NB4 (cell line): ENCODE measurements at regions not wholly inside any gene's neighbourhood (a gene's known extent, or its start where the extent isn't known, plus 50 kb on each side); places are given as distances from the start of the nearest gene placed in this dataset.

Experiments used
- DNase-seq: peaks from one replicate; pipeline ENCODE4 v3.0.0; 2010; ENCODE audit warnings: low read depth
- H3K4me3 ChIP-seq: one replicate; pipeline ENCODE4 v1.5.1; 2011; ENCODE audit warnings: mild to moderate bottlenecking, low read depth, low read length, moderate library complexity
- CTCF ChIP-seq: IDR thresholded peaks from one replicate; pipeline ENCODE4 v1.5.1; 2012; ENCODE audit warnings: low read depth, low read length
- MAX ChIP-seq: IDR thresholded peaks from 2 replicates; pipeline ENCODE4 v1.6.1; 2011; ENCODE audit warnings: low read depth, low read length
- MYC ChIP-seq: IDR thresholded peaks from 2 replicates; pipeline ENCODE4 v1.6.1; 2011; ENCODE audit warnings: low read depth, low read length
- POLR2A ChIP-seq: IDR thresholded peaks from 2 replicates; pipeline ENCODE4 v1.6.1; 2011; ENCODE audit warnings: mild to moderate bottlenecking; ENCODE audit not compliant: insufficient read length; ENCODE audit errors: extremely low read depth

GRCh38 chr12:104866291-104866690 lies 91.8 kb downstream of the SLC41A2 start:
- no peak overlapping the region for H3K4me3 ChIP-seq
- no peak for TF ChIP-seq MAX
- TF ChIP-seq POLR2A = no peak
- TF ChIP-seq MYC = no peak
- no peak for TF ChIP-seq CTCF
- no peak for DNase-seq

GRCh38 chr12:104865080-104865479 lies 93.0 kb downstream of the SLC41A2 start:
- TF ChIP-seq CTCF = no peak
- TF ChIP-seq MAX = no peak
- no peak for TF ChIP-seq MYC
- no peak for TF ChIP-seq POLR2A
- no peak overlapping the region for H3K4me3 ChIP-seq
- peak; percentile 45 for DNase-seq

- TF ChIP-seq MAX (no peak), POLR2A (no peak), CTCF (no peak), MYC (no peak)
- no peak overlapping the region for H3K4me3 ChIP-seq
- DNase-seq = peak; percentile 8
These were observed 93.4 kb downstream of the SLC41A2 start for GRCh38 chr12:104864668-104865067.

GRCh38 chr12:104863296-104863948 lies 94.7 kb downstream of the SLC41A2 start:
- H3K4me3 ChIP-seq = no peak overlapping the region
- no peak for TF ChIP-seq MYC
- no peak for TF ChIP-seq MAX
- TF ChIP-seq POLR2A = no peak
- TF ChIP-seq CTCF = no peak
- no peak for DNase-seq

- TF ChIP-seq MAX (no peak), POLR2A (no peak), CTCF (no peak), MYC (no peak)
- H3K4me3 ChIP-seq = no peak overlapping the region
These were observed 99.2 kb downstream of the SLC41A2 start for GRCh38 chr12:104858611-104859543.

More at GRCh38 chr12:104858611-104859543, 99.2 kb downstream of the SLC41A2 start:
- DNase-seq = no peak
